ENCODE measurements at regions not wholly inside any gene's neighbourhood (a gene's known extent, or its start where the extent isn't known, plus 50 kb on each side); places are given as distances from the start of the nearest gene placed in this dataset.

DNA sequence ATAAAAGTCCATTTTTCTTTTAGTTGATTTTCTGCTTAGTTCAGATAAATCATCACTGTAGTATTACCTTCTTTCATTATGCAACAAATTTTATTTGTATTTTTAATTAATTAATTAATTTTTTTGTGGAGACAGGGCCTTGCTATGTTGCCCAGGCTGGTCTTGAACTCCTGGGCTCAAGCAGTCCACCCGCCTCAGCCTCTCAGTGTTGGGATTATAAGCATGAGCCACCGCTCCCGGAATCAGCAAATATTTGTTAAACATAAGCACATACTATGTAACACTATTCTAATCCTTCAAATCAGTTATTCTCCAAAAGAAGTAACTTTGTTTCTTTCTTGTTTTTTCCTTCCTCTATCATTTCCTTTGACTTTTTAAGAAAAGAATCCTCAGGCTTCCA, 584.8 kb upstream of the ANKRD30A start:
- no peak overlapping the region for H3K4me2 ChIP-seq (ENCODE audit: low read depth, low read length)
- no peak overlapping the region for H2BK120ac ChIP-seq (ENCODE audit: low read depth, low read length)
- no peaks in the 10 kb centered on the region for H3K79me1 ChIP-seq (ENCODE audit: low read depth in 1 of 2, low read length in 2 of 2)
- H4K5ac ChIP-seq (ENCODE audit: low read depth, low read length), result no peak overlapping the region
- H3K4ac ChIP-seq (ENCODE audit: low read depth, low read length), result no peak overlapping the region
- H3K56ac ChIP-seq (ENCODE audit: extremely low read depth, insufficient read depth, low read length), result no peak overlapping the region
- H3K27ac ChIP-seq (ENCODE audit: insufficient read depth, low read length), result no peak overlapping the region
- H3K4me1 ChIP-seq (ENCODE audit: control insufficient read depth, insufficient read depth, low read length), result 0 out of 2 replicates have a peak, but pooled peaks cover 2% of the 10 kb centered on the region
- H2BK5ac ChIP-seq (ENCODE audit: low read depth, low read length, poor library complexity, severe bottlenecking), result no peak overlapping the region
- H2BK15ac ChIP-seq (ENCODE audit: low read depth, low read length), result no peak overlapping the region
- H2BK20ac ChIP-seq (ENCODE audit: low read depth, low read length), result no peak overlapping the region
- H3K27me3 ChIP-seq (ENCODE audit: control insufficient read depth, insufficient read depth, low read length), result no peaks in the 10 kb centered on the region
- ATAC-seq (ENCODE audit: low read depth) (no peak), DNase-seq (no peak)
- no peaks in the 10 kb centered on the region for H3K9me1 ChIP-seq (ENCODE audit: insufficient read depth, low read length)
- in situ Hi-C loops (cut with MboI; ENCODE audit: low sequenced_read_pairs) (no loop called here), dilution Hi-C loops (cut with HindIII; ENCODE audit: low sequenced_read_pairs, unreplicated experiment) (no loop called here), intact Hi-C loops (cut with micrococcal nuclease) (no loop called here)
- no peak overlapping the region for H2AK9ac ChIP-seq (replicated peaks; ENCODE audit: low read depth, low read length, poor library complexity)
- no peak overlapping the region for H2AFZ ChIP-seq (replicated peaks; ENCODE audit: low read length, poor library complexity)
- no peak for TF ChIP-seq FOS (IDR thresholded peaks at IDR 0.05; ENCODE audit: low read depth, low read length)
- TF ChIP-seq RFX5 (IDR thresholded peaks at IDR 0.05; ENCODE audit: low read depth, low read length), result no peak
- TF ChIP-seq, protein P1, sequence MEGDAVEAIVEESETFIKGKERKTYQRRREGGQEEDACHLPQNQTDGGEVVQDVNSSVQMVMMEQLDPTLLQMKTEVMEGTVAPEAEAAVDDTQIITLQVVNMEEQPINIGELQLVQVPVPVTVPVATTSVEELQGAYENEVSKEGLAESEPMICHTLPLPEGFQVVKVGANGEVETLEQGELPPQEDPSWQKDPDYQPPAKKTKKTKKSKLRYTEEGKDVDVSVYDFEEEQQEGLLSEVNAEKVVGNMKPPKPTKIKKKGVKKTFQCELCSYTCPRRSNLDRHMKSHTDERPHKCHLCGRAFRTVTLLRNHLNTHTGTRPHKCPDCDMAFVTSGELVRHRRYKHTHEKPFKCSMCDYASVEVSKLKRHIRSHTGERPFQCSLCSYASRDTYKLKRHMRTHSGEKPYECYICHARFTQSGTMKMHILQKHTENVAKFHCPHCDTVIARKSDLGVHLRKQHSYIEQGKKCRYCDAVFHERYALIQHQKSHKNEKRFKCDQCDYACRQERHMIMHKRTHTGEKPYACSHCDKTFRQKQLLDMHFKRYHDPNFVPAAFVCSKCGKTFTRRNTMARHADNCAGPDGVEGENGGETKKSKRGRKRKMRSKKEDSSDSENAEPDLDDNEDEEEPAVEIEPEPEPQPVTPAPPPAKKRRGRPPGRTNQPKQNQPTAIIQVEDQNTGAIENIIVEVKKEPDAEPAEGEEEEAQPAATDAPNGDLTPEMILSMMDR (conservative IDR thresholded peaks at IDR 0.05; ENCODE audit: low read depth, low read length), result no peak
- no peak for TF ChIP-seq POLR2A (IDR thresholded peaks at IDR 0.05; ENCODE audit: low read depth, low read length)
- TF ChIP-seq MAFK (IDR thresholded peaks at IDR 0.05; ENCODE audit: low read depth, low read length), result no peak
- TF ChIP-seq RAD21 (IDR thresholded peaks at IDR 0.05; ENCODE audit: low read length), result no peak
- TF ChIP-seq MXI1 (IDR thresholded peaks at IDR 0.05; ENCODE audit: borderline replicate concordance, low read depth, low read length), result no peak
- no peak for TF ChIP-seq ELK1 (IDR thresholded peaks at IDR 0.05; ENCODE audit: borderline replicate concordance, low read depth, low read length)
- POLR2A ChIA-PET (ENCODE audit: unreplicated experiment), result no interaction called here
- H3K9ac ChIP-seq (ENCODE audit: low read depth, low read length), result no peak overlapping the region
- no peak overlapping the region for H3K4me3 ChIP-seq (ENCODE audit: insufficient read depth, low read depth, low read length)
- BruUV-seq (replicated peaks), result no TSS peak
- H2AK5ac ChIP-seq (ENCODE audit: low read depth, low read length), result no peak overlapping the region
- H4K20me1 ChIP-seq (ENCODE audit: insufficient read depth, low read length), result no peaks in the 10 kb centered on the region
- H4K91ac ChIP-seq (ENCODE audit: insufficient read depth, low read depth, low read length), result no peak overlapping the region
- no peak overlapping the region for H3K14ac ChIP-seq (replicated peaks; ENCODE audit: low read depth, low read length)
- no peak overlapping the region for H3K18ac ChIP-seq (ENCODE audit: low read depth, low read length)
- no peaks in the 10 kb centered on the region for H3K36me3 ChIP-seq (ENCODE audit: control insufficient read depth, insufficient read depth, low read length)
- no peak overlapping the region for H3K23ac ChIP-seq (ENCODE audit: low read depth, low read length)
- H3K9me3 ChIP-seq (ENCODE audit: control insufficient read depth, insufficient read depth, low read length), result no peaks in the 10 kb centered on the region
- WGBS, 2 experiments (ENCODE audit: extremely low coverage in 2 of 2, insufficient read length in 1 of 2), result 100% methylated on average over 1 of the region's 3 CpGs; no CpG with 5 or more reads in 1 of the 2 experiments
- CTCF ChIA-PET, result interaction anchor here (0.6 kb wide), 1 partner anchor 20 kb away, joined by 3 read pairs; no protein-coding TSS in a partner anchor
- H4K8ac ChIP-seq (ENCODE audit: low read depth in 2 of 2, low read length in 2 of 2), result no peak overlapping the region

Data from IMR-90 (cell line).